MM.1S (cell line): ENCODE measurements at regions not wholly inside any gene's neighbourhood (a gene's known extent, or its start where the extent isn't known, plus 50 kb on each side); places are given as distances from the start of the nearest gene placed in this dataset.

Source experiments
- EZH2 ChIP-seq: fragments of 300-600 bp; sonication (generic); optimal IDR thresholded peaks from 2 replicates; pipeline ENCODE3; 2017; ENCODE audit warnings: low read depth, mild to moderate bottlenecking, antibody characterized with exemption, low read length, mixed read lengths
- EZH2phosphoT487 ChIP-seq: fragments of 300-600 bp; sonication (generic); IDR thresholded peaks from 2 replicates; pipeline ENCODE4 v1.6.1; 2018; ENCODE audit warnings: antibody characterized with exemption, low read length

GRCh38 chr5:72747826-72748225 is 68.6 kb upstream of the TNPO1 start:
- TF ChIP-seq EZH2 (no peak), EZH2phosphoT487 (no peak)
